IMR-90 (cell line): ENCODE measurements at regions not wholly inside any gene's neighbourhood (a gene's known extent, or its start where the extent isn't known, plus 50 kb on each side); places are given as distances from the start of the nearest gene placed in this dataset.

Experiments used
- ATAC-seq: fragments of 200-7000 bp; cut with Tn5 transposase; 2 replicates; pipeline ENCODE4 v1.9.1; 2020; ENCODE audit warnings: low read depth, mild to moderate bottlenecking, moderate library complexity
- BruUV-seq: library from RNA; stranded (reverse); fragments of 400-500 nt; replicated peaks from 2 replicates; lab custom pipeline; 2021; lab: Mats Ljungman, UMichigan
- CTCF ChIA-PET: fragments of 300-600 bp; formaldehyde crosslinking; extraction: SDS; loops from one replicate; lab custom pipeline; 2021; ENCODE audit warnings: antibody characterized with exemption; lab: Yijun Ruan, JAX
- POLR2A ChIA-PET: fragments of 300-600 bp; sonication (Branson Sonifier 250); formaldehyde crosslinking; loops from one replicate; lab custom pipeline; 2022; ENCODE audit warnings: antibody characterized with exemption; ENCODE audit not compliant: unreplicated experiment; lab: Charles Lee
- DNase-seq: peaks from one replicate; pipeline ENCODE4 v3.0.0; 2013
- H2AFZ ChIP-seq: replicated peaks from 2 replicates; pipeline ENCODE3; 2013; ENCODE audit warnings: low read length, mild to moderate bottlenecking; ENCODE audit not compliant: poor library complexity
- H2AK5ac ChIP-seq: 2 replicates; pipeline ENCODE4 v1.6.1; 2013; ENCODE audit warnings: low read depth, low read length, inconsistent platforms
- H2AK9ac ChIP-seq: replicated peaks from 2 replicates; pipeline ENCODE3; 2013; ENCODE audit warnings: mild to moderate bottlenecking, low read depth, low read length, moderate library complexity; ENCODE audit not compliant: poor library complexity
- H2BK120ac ChIP-seq: 2 replicates; pipeline ENCODE4 v1.6.1; 2013; ENCODE audit warnings: low read depth, low read length, inconsistent platforms
- H2BK15ac ChIP-seq: 3 replicates; pipeline ENCODE4 v1.6.1; 2013; ENCODE audit warnings: low read depth, low read length, inconsistent platforms
- H2BK20ac ChIP-seq: 2 replicates; pipeline ENCODE4 v1.6.1; 2013; ENCODE audit warnings: low read depth, mild to moderate bottlenecking, inconsistent platforms, low read length, moderate library complexity
- H2BK5ac ChIP-seq: 2 replicates; pipeline ENCODE4 v1.6.1; 2013; ENCODE audit warnings: mild to moderate bottlenecking, low read depth, low read length, inconsistent platforms; ENCODE audit not compliant: poor library complexity, severe bottlenecking
- H3K14ac ChIP-seq: replicated peaks from 2 replicates; pipeline ENCODE4 v1.6.1; 2013; ENCODE audit warnings: low read depth, low read length, inconsistent platforms
- H3K18ac ChIP-seq: 2 replicates; pipeline ENCODE4 v1.6.1; 2013; ENCODE audit warnings: low read depth, low read length, control low read depth
- H3K23ac ChIP-seq: 2 replicates; pipeline ENCODE4 v1.6.1; 2013; ENCODE audit warnings: low read depth, low read length, inconsistent platforms
- H3K27ac ChIP-seq: 2 replicates; pipeline ENCODE4 v1.5.1; 2013; ENCODE audit warnings: mild to moderate bottlenecking, control low read depth, low read length; ENCODE audit not compliant: insufficient read depth
- H3K27me3 ChIP-seq: 2 replicates; pipeline ENCODE4 v1.6.1; 2013; ENCODE audit warnings: low read length; ENCODE audit not compliant: control insufficient read depth, insufficient read depth
- H3K36me3 ChIP-seq: 2 replicates; pipeline ENCODE4 v1.6.1; 2013; ENCODE audit warnings: low read length, mixed read lengths; ENCODE audit not compliant: control insufficient read depth, insufficient read depth
- H3K4ac ChIP-seq: 2 replicates; pipeline ENCODE4 v1.6.1; 2013; ENCODE audit warnings: low read depth, low read length, inconsistent platforms
- H3K4me1 ChIP-seq: 2 replicates; pipeline ENCODE4 v1.6.1; 2013; ENCODE audit warnings: low read length, mixed read lengths; ENCODE audit not compliant: control insufficient read depth, insufficient read depth
- H3K4me2 ChIP-seq: 2 replicates; pipeline ENCODE4 v1.6.1; 2013; ENCODE audit warnings: low read depth, mild to moderate bottlenecking, control low read depth, low read length, moderate library complexity
- H3K4me3 ChIP-seq: 2 replicates; pipeline ENCODE4 v1.5.1; 2013; ENCODE audit warnings: low read depth, mild to moderate bottlenecking, control low read depth, low read length, moderate library complexity; ENCODE audit not compliant: insufficient read depth
- H3K56ac ChIP-seq: 2 replicates; pipeline ENCODE4 v1.6.1; 2013; ENCODE audit warnings: low read length, inconsistent platforms; ENCODE audit not compliant: insufficient read depth; ENCODE audit errors: extremely low read depth
- H3K79me1 ChIP-seq, 2 experiments: 2 replicates each; pipeline ENCODE4 v1.6.1; 2013; ENCODE audit warnings: low read length in 2 of 2, inconsistent platforms in 1 of 2, low read depth in 1 of 2
- H3K9ac ChIP-seq: 2 replicates; pipeline ENCODE4 v1.6.1; 2013; ENCODE audit warnings: low read depth, low read length, control low read depth
- H3K9me1 ChIP-seq: 2 replicates; pipeline ENCODE4 v1.6.1; 2013; ENCODE audit warnings: low read length, inconsistent platforms; ENCODE audit not compliant: insufficient read depth
- H3K9me3 ChIP-seq: 2 replicates; pipeline ENCODE4 v1.6.1; 2013; ENCODE audit warnings: low read length; ENCODE audit not compliant: control insufficient read depth, insufficient read depth
- H4K20me1 ChIP-seq: 2 replicates; pipeline ENCODE4 v1.6.1; 2013; ENCODE audit warnings: low read length, inconsistent platforms; ENCODE audit not compliant: insufficient read depth
- H4K5ac ChIP-seq: 2 replicates; pipeline ENCODE4 v1.6.1; 2013; ENCODE audit warnings: mild to moderate bottlenecking, low read depth, low read length, control low read depth
- H4K8ac ChIP-seq, 2 experiments: 2 replicates each; pipeline ENCODE4 v1.6.1; 2013; ENCODE audit warnings: low read depth in 2 of 2, low read length in 2 of 2, control low read depth in 1 of 2, inconsistent platforms in 1 of 2
- H4K91ac ChIP-seq: 2 replicates; pipeline ENCODE4 v1.6.1; 2013; ENCODE audit warnings: low read depth, low read length, inconsistent platforms; ENCODE audit not compliant: insufficient read depth
- BHLHE40 ChIP-seq: fragments of 150-350 bp; IDR thresholded peaks from 2 replicates; pipeline ENCODE4 v1.6.1; 2016; ENCODE audit warnings: mild to moderate bottlenecking, low read depth, low read length
- CEBPB ChIP-seq: IDR thresholded peaks from 2 replicates; pipeline ENCODE4 v1.6.1; 2012; ENCODE audit warnings: low read depth, low read length, improper control_type of control experiment
- CHD1 ChIP-seq: IDR thresholded peaks from 2 replicates; pipeline ENCODE4 v1.6.1; 2012; ENCODE audit warnings: low read depth, low read length, improper control_type of control experiment
- ELK1 ChIP-seq: fragments of 150-350 bp; IDR thresholded peaks from 2 replicates; pipeline ENCODE4 v1.6.1; 2016; ENCODE audit warnings: low read depth, mild to moderate bottlenecking, low read length, moderate library complexity, borderline replicate concordance
- FOS ChIP-seq: fragments of 150-350 bp; IDR thresholded peaks from 2 replicates; pipeline ENCODE4 v1.6.1; 2016; ENCODE audit warnings: low read depth, low read length
- MAFK ChIP-seq: IDR thresholded peaks from 2 replicates; pipeline ENCODE4 v1.6.1; 2012; ENCODE audit warnings: low read depth, low read length, improper control_type of control experiment
- MAZ ChIP-seq: IDR thresholded peaks from 2 replicates; pipeline ENCODE4 v1.6.1; 2012; ENCODE audit warnings: low read depth, mild to moderate bottlenecking, low read length, improper control_type of control experiment, moderate library complexity, borderline replicate concordance
- MXI1 ChIP-seq: IDR thresholded peaks from 2 replicates; pipeline ENCODE4 v1.6.1; 2012; ENCODE audit warnings: low read depth, mild to moderate bottlenecking, low read length, moderate library complexity, borderline replicate concordance
- NFE2L2 ChIP-seq: fragments of 150-350 bp; IDR thresholded peaks from 2 replicates; pipeline ENCODE4 v1.6.1; 2016; ENCODE audit warnings: low read depth, mild to moderate bottlenecking, low read length
- POLR2A ChIP-seq: IDR thresholded peaks from 2 replicates; pipeline ENCODE4 v1.6.1; 2012; ENCODE audit warnings: mild to moderate bottlenecking, low read depth, low read length
- RAD21 ChIP-seq: IDR thresholded peaks from 2 replicates; pipeline ENCODE4 v1.6.1; 2012; ENCODE audit warnings: low read length, improper control_type of control experiment
- RCOR1 ChIP-seq: IDR thresholded peaks from 2 replicates; pipeline ENCODE4 v1.6.1; 2012; ENCODE audit warnings: mild to moderate bottlenecking, low read length, improper control_type of control experiment; ENCODE audit not compliant: insufficient replicate concordance
- RFX5 ChIP-seq: IDR thresholded peaks from 2 replicates; pipeline ENCODE4 v1.8.0; 2012; ENCODE audit warnings: low read depth, mild to moderate bottlenecking, low read length, moderate library complexity
- SMC3 ChIP-seq: fragments of 150-350 bp; IDR thresholded peaks from 2 replicates; pipeline ENCODE4 v1.6.1; 2016; ENCODE audit warnings: low read depth, mild to moderate bottlenecking, antibody characterized with exemption, low read length, moderate library complexity
- WGBS, 2 experiments: methylation state at CpG; one replicate each; pipeline versions ENCODE4 v1.1.5 to v1.1.7; 2013; ENCODE audit warnings: missing lambda C conversion rate in 2 of 2; ENCODE audit not compliant: insufficient read length in 1 of 2; ENCODE audit errors: extremely low coverage in 2 of 2; 5-methylcytosine and 5-hydroxymethylcytosine counted together
- dilution Hi-C: fragments of 300-500 bp; cut with HindIII; formaldehyde crosslinking; loops from one replicate; pipeline ENCODE4 v1.14.3; 2018; ENCODE audit warnings: low sequenced_read_pairs; ENCODE audit not compliant: unreplicated experiment
- in situ Hi-C: fragments of 300-500 bp; cut with MboI; formaldehyde crosslinking; loops from 3 replicates; pipeline ENCODE4 v1.14.3; 2019; ENCODE audit warnings: low sequenced_read_pairs, inconsistent platforms, mixed read lengths
- intact Hi-C: fragments of 100-400 bp; cut with micrococcal nuclease; formaldehyde crosslinking; loops from 2 replicates; pipeline ENCODE4 v1.10.0; 2022
- TF ChIP-seq, protein P1 (sequence below): conservative IDR thresholded peaks from 2 replicates; pipeline ENCODE4 v1.5.1; 2012; ENCODE audit warnings: mild to moderate bottlenecking, low read depth, low read length, improper control_type of control experiment
- TF ChIP-seq, protein P2 (sequence below): fragments of 150-350 bp; IDR thresholded peaks from 2 replicates; pipeline ENCODE4 v1.6.1; 2017; ENCODE audit warnings: mild to moderate bottlenecking, antibody characterized with exemption, low read length, low read depth

GRCh38 chr10:128566361-128566968 lies 440.2 kb upstream of the MKI67 start:
- ChIA-PET POLR2A (no interaction called here), CTCF (no interaction called here)
- Histone ChIP-seq H3K9me1 (no peaks in the 10 kb centered on the region), H4K5ac (no peak overlapping the region), H4K8ac (no peak overlapping the region), H3K79me1 (no peaks in the 10 kb centered on the region), H3K9ac (no peak overlapping the region), H3K36me3 (no peaks in the 10 kb centered on the region), H3K56ac (no peak overlapping the region), H2BK15ac (no peak overlapping the region), H2BK120ac (no peak overlapping the region), H2AK9ac (no peak overlapping the region), H4K91ac (no peak overlapping the region), H2AFZ (no peak overlapping the region), H3K4me2 (no peak overlapping the region), H3K14ac (no peak overlapping the region), H2BK5ac (no peak overlapping the region), H3K4me1 (no peaks in the 10 kb centered on the region), H2AK5ac (no peak overlapping the region), H4K20me1 (no peaks in the 10 kb centered on the region), H3K4ac (no peak overlapping the region), H3K9me3 (peaks cover 50% of the 10 kb centered on the region), H3K18ac (no peak overlapping the region), H3K27ac (no peak overlapping the region), H2BK20ac (no peak overlapping the region), H3K4me3 (no peak overlapping the region), H3K23ac (no peak overlapping the region), H3K27me3 (no peaks in the 10 kb centered on the region)
- ATAC-seq: no peak
- no TSS peak for BruUV-seq
- intact Hi-C loops (no loop called here), in situ Hi-C loops (no loop called here), dilution Hi-C loops (no loop called here)
- TF ChIP-seq CHD1: no peak
- TF ChIP-seq NFE2L2: no peak
- TF ChIP-seq, protein P1, sequence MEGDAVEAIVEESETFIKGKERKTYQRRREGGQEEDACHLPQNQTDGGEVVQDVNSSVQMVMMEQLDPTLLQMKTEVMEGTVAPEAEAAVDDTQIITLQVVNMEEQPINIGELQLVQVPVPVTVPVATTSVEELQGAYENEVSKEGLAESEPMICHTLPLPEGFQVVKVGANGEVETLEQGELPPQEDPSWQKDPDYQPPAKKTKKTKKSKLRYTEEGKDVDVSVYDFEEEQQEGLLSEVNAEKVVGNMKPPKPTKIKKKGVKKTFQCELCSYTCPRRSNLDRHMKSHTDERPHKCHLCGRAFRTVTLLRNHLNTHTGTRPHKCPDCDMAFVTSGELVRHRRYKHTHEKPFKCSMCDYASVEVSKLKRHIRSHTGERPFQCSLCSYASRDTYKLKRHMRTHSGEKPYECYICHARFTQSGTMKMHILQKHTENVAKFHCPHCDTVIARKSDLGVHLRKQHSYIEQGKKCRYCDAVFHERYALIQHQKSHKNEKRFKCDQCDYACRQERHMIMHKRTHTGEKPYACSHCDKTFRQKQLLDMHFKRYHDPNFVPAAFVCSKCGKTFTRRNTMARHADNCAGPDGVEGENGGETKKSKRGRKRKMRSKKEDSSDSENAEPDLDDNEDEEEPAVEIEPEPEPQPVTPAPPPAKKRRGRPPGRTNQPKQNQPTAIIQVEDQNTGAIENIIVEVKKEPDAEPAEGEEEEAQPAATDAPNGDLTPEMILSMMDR: no peak
- no peak for TF ChIP-seq ELK1
- TF ChIP-seq RCOR1: no peak
- TF ChIP-seq SMC3: no peak
- TF ChIP-seq MXI1: no peak
- no peak for TF ChIP-seq MAZ
- no peak for TF ChIP-seq BHLHE40
- no peak for TF ChIP-seq CEBPB
- no peak for TF ChIP-seq MAFK
- TF ChIP-seq RAD21: no peak
- no peak for TF ChIP-seq RFX5
- TF ChIP-seq, protein P2, sequence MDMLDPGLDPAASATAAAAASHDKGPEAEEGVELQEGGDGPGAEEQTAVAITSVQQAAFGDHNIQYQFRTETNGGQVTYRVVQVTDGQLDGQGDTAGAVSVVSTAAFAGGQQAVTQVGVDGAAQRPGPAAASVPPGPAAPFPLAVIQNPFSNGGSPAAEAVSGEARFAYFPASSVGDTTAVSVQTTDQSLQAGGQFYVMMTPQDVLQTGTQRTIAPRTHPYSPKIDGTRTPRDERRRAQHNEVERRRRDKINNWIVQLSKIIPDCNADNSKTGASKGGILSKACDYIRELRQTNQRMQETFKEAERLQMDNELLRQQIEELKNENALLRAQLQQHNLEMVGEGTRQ: no peak
- TF ChIP-seq FOS: no peak
- TF ChIP-seq POLR2A: no peak
- WGBS, 2 experiments: no CpG with 5 or more reads among the region's 13 CpGs
- no peak for DNase-seq
